ENCODE measurements at regions not wholly inside any gene's neighbourhood (a gene's known extent, or its start where the extent isn't known, plus 50 kb on each side); places are given as distances from the start of the nearest gene placed in this dataset.

DNA sequence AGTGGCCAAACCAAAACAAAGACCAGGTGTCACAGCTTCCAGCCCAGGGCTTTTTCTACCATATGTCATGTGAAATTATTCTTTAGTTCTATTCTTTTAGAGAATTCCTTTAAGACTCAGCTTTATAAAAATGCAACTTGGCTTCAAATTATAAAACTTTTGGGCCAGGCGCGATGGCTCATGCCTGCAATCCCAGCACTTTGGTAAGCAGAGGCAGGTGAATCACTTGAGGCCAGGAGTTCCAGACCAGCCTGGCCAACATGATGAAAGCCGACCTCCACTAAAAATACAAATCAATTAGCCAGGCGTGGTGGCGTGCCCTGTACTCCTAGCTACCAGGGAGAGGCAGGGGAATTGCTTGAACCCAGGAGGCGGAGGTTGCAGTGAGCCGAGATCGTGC, 210.3 kb upstream of the ARG1 start:
- no peak for TF ChIP-seq POLR2AphosphoS5 (IDR thresholded peaks at IDR 0.05; ENCODE audit: low read depth, low read length)
- TF ChIP-seq, protein P1, sequence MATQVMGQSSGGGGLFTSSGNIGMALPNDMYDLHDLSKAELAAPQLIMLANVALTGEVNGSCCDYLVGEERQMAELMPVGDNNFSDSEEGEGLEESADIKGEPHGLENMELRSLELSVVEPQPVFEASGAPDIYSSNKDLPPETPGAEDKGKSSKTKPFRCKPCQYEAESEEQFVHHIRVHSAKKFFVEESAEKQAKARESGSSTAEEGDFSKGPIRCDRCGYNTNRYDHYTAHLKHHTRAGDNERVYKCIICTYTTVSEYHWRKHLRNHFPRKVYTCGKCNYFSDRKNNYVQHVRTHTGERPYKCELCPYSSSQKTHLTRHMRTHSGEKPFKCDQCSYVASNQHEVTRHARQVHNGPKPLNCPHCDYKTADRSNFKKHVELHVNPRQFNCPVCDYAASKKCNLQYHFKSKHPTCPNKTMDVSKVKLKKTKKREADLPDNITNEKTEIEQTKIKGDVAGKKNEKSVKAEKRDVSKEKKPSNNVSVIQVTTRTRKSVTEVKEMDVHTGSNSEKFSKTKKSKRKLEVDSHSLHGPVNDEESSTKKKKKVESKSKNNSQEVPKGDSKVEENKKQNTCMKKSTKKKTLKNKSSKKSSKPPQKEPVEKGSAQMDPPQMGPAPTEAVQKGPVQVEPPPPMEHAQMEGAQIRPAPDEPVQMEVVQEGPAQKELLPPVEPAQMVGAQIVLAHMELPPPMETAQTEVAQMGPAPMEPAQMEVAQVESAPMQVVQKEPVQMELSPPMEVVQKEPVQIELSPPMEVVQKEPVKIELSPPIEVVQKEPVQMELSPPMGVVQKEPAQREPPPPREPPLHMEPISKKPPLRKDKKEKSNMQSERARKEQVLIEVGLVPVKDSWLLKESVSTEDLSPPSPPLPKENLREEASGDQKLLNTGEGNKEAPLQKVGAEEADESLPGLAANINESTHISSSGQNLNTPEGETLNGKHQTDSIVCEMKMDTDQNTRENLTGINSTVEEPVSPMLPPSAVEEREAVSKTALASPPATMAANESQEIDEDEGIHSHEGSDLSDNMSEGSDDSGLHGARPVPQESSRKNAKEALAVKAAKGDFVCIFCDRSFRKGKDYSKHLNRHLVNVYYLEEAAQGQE (IDR thresholded peaks at IDR 0.05; ENCODE audit: insufficient read depth in 1 of 2, low read depth in 2 of 2, low read length in 2 of 2), result no peak

Measured in PFSK-1 (cell line).